Dermis blood vessel endothelial cell (primary cell): ENCODE measurements at regions not wholly inside any gene's neighbourhood (a gene's known extent, or its start where the extent isn't known, plus 50 kb on each side); places are given as distances from the start of the nearest gene placed in this dataset.

Experiments
- DNase-seq: peaks from one replicate; pipeline ENCODE4 v3.0.0; 2010

DNA sequence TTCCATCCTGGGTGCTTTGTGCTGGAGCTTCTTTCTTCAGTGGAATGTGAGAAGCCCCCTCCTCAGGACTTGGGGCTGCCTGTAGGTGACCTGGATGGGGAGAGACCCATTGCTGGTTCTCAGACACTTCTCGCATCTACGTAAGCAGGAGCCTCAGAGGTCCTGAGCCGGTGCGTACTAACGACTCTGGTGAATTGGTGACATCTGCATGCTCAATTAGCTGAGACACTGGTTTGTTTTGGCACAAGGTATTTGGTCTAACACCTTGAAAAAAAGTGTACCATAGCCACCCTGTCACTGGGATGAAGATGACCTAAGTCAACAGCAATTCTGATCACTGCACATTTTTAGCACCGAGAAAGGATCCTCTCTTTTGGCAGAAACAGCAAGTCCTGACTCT lies 57.7 kb downstream of the LRRC30 start:
- DNase-seq: no peak

DNA sequence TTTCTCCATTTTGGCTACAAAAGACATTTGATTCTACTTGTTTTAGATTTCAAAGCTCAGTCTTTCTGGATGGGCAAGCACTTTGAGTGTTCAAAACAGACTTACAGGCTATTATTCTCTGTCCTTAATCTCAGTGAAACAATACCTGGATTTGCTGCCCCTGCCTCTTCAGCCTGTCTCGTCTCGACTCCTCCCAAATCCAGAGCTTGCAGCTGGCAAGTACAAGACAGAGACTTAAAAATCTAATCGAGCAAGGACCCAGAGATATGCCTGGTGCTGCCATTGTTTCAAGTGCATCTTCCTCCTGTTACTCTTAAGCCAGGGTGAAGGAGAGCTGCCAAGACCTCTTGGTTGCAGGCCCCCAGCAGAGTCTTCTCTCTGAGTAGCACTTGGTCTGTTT lies 59.2 kb downstream of the LRRC30 start:
- no peak for DNase-seq

DNA sequence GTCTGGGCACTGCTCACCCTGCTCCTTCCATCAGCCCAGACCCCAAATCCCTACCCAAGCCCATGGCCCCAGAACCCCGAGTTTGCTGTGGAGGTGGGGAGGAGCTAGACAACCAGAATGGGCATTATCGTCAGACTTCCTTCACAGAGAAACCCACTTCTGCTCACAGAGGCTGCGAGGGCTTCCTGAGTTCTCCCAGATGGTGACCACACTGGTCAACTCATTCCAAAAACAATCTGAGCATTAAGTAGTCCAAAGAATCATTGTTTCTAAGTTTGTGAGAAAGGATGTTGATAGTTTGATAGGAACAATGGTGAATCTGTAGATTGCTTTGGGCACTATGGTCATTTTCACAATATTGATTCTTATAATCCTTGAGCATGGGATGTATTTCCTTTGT lies 60.2 kb downstream of the LRRC30 start:
- peak; percentile 69 for DNase-seq

DNA sequence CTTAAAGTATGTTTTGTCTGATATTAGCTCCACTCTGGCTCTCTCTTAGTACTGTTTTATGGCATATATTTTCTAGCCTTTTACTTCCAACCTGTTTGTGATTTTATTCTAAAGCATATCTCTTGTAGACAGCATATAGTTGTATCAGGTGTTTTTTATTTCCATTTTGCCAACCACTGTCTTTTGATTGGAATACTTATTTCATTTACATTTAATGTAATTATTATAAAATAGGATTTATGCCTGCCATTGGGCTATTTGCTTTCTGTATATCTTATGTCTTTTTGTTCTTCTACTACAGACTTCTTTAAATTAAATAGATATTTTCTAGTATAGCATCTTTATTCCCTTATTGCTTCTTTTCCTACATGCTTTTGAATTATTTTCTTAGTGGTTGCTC lies 67.3 kb downstream of the LRRC30 start:
- no peak for DNase-seq

DNA sequence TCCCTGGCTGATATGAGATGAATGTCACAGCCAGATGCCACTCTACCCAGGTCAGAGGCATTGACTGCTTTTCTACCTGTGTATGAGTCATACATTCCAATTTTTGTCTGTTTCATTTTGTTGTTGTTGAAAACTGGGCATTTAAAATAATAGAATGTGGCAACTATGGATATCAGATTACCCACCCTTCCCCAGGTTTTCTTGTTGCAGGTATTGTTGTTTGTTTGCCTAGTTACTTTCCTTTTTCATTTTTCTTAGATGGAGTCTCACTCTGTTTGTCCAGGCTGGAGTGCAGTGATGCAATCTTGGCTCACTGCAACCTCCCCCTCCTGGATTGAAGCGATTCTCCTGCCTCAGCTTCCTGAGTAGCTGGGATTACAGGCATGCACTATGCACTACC lies 70.2 kb downstream of the LRRC30 start:
- DNase-seq: no peak

DNA sequence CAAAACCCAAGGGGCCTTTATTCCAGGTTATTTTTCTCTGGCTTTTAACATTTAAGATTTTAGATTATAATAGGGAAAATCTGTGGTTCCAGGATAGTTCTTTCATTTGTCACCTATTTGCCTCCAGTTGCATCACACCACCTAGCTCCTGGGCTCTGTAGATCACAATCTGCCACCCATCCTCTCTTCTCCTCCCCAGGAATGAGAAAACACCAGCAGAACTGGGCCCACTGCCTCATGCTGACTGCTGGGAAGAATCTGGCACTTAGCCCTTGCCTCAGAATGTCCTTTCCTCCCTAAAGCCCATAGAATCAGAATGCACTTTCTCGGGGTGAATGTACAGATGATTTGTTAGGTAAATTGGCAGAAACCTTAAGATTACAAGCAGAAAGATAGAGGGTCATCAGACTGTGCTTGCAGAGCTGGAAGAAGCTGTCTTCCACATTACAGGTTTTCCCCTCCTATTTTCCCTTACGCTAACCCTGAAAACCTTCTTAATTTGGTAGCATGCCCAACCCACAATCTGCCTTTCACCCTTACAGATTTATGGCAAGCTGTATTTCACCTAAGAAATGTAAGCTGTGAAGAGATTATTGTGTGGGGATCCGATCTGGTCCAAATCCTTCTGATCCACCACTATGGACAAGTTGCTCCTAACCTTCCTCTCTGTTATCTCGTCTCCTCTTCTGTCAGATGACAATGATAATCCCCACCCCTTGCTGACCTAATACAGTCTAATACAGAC lies 72.6 kb downstream of the LRRC30 start:
- DNase-seq: no peak

DNA sequence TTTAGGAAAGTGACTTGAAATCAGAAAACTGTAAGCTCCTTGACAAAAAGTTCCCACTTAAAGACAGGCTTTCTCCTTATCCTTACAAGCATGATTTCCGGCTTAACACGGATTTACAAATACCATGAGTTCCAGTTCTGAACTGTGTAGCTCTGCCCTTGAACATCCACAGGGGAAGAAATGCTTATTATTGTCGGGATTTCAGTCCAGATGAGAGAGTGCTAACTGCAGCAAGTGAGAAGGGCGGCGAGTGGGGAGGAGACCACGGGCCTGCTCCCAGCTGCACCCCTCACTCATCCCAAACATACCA lies 73.1 kb downstream of the LRRC30 start:
- no peak for DNase-seq

DNA sequence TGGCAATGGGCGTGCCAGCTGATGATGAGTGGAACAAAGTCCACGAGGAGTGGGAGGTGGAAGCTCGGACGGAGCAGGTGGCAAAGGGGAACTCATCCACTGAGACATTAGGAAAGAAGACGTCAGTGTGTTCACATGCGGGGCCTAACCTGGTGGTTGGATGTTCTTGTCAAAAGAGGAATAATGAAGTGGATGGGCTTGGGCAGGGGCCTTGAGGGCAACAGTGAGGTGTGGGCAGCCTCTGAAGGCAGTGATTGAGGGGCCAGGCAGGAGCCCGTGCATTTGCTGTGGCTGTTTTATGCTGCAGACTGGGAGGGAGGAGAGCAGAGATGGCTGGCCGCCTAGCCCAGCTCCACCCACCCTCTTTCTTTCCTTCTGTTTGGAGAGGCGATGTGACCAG lies 74.5 kb downstream of the LRRC30 start:
- DNase-seq: no peak

DNA sequence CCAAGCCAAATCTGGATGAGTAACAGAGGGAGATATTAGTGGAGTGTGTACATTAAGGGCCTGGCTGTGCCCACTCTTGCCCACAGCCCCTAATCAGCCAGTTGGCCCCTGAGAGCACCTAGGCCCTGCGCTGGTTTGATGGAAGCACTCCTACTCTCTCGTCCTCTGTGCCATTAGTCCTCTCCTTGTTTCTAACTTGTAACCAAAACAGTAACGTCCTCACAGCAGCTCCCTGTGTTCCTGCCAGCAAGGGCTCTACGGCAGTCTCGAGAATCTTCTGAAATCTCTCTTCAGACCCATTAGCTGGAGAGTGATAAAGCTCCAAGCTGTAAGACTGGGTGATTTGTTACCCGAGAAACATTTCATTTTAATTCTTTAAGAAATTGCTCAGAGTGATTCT lies 76.1 kb downstream of the LRRC30 start:
- no peak for DNase-seq

DNA sequence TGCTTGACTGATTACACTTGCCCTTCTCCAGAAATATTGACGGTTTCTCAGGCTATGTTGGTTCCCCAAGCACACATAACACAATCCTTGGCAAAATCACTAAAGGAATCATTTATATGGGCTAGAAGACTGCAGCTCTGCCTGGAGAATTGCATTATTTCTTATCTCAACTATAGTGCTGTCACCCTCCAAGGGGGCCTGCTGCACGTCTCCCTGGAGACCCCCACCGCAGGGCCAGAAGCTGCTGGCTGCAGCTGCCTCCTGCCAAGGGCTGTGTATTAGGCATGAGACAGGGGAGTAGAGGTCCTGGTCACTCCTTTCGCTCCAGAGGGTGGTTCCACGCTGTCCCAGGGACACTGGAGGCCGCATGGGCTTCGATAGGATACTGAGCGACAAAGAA lies 76.6 kb downstream of the LRRC30 start:
- no peak for DNase-seq

DNA sequence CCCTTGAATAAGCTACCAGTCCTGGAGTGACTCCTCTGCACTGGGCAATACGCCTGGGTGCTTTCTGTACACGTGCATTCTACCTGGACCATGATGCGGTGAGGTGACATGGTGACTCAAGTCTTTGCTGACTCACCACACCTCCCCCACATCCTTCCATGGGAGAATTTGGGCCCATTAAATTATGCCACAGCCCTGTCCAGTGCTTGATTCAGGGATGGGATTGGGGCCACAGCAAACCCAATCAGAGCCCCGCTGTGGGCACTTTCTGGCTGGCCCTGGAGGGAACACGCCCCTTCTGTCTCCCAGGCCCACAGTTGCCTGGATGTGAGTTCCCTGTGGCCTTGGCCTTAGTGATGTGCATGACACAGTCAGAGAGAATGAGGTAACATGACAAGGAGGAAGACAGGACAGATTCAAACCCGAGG lies 86.9 kb downstream of the LRRC30 start:
- DNase-seq: no peak

DNA sequence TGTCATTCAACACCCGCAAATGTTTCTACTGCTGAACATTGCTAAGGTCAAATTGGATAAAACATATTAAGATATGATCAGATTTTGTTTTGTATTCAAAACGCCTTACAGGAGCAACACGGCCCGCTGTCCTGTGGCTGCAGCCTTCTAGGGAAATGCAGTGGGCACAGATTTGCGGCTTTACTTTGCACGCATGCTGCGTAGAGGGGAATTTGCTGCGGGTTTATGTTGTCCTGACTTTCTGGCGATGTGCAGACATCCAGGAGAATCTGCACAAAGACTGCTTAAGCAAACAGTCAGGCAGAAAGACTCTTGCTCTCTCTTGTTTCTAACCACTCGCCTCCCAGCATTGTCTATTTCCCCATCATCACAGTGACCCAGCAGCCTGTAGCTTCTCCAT lies 88.3 kb downstream of the LRRC30 start:
- no peak for DNase-seq

DNA sequence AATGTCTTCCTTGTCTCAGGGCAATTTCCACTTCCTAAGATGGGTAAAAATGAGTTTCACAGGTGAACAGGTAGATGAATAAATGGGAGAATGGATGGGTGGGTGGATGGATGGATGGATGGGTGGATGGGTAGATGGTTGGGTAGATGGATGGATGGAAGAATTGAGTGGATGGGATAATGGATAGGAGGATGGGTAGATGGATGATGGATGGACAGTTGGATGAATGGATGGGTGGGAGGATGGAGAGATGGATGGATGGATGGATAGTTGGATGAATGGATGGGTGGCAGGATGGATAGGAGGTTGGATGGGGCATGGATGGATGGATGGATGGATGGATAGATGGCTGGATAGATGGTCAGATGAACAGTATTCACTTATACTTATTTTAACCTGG lies 90.9 kb downstream of the LRRC30 start:
- DNase-seq: no peak

DNA sequence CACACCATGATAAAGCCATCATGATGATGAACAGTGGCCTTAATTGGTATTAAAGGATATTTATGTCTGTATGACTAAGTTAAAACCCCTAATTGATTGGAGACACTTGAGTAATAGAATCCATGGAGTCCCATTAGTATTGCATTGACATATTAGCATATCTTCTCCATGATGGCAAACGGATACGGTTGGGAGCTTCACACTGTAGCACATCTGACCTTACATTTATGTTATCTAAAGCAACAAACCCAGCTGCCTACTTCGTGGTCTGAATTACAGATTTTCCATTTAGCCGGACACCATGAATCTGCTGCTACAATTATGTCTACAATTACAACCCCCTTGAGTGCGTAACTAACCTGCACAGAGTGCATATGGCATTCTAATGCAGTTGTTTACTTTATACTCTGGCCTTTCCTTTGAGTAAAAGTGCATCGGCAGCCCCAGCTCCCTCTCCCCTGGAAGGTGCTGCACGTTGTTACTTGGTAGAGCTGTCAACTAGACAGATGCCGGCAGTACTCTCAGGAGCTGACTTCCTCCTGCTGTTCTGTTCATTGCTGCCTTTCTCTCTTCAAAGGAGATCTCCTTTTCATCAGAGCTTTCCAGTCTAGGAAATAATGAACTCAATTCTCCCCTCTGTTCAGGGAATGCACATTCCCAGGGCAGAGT lies 92.1 kb downstream of the LRRC30 start:
- DNase-seq: no peak

DNA sequence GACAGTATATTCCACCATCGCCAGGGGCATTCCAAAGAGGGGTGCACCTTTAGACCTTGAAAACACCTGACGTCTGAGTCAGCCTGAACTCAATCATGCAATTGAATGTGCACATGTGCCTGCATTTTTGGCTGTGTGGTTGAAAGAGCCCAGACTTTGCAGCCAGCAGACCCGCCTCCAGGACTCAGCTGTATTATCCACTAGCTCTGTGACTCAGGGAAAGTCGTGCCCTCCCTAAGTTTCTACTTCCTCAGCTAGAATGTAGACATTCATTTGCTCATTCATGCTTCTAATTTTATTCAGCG lies 94.2 kb downstream of the LRRC30 start:
- peak; percentile 51 for DNase-seq

DNA sequence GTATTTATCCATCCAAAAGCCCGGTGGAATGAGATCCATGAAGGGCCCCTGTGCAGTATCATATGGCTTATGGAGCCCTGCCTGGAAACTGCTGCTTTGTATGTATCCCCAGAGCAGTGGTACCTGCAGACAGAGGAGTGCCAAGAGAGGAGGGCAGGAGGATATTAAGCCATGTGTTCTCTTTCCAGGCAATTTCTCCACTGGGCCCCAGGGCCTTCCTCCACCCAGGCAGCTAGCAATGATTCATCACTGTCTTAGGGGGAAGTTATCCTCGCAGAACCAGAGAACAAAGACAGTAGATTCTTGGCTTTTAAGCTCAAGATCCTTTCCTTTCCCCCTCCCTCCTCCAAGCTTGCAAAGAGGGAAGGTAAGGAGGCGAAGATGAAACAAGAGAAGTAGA lies 98.1 kb downstream of the LRRC30 start:
- DNase-seq: peak; percentile 5

DNA sequence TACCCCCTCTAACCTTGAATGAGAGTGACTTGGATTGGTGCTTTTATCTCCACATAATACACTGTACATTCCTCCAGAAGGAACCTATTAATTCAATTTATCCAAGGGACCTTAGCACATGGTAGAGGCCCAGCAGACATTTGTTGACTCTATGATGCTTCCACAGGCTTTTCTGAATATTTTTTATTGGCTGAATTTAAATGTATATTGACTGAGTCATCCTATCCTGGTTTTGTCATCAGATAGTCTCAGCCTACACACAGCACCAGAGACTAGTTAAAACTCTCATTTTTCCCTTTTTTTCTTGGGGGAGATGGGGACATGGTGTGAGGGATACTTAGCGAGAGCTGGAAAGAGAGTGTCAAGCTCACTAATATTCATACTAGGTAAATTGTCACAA lies 101.6 kb downstream of the LRRC30 start:
- no peak for DNase-seq

DNA sequence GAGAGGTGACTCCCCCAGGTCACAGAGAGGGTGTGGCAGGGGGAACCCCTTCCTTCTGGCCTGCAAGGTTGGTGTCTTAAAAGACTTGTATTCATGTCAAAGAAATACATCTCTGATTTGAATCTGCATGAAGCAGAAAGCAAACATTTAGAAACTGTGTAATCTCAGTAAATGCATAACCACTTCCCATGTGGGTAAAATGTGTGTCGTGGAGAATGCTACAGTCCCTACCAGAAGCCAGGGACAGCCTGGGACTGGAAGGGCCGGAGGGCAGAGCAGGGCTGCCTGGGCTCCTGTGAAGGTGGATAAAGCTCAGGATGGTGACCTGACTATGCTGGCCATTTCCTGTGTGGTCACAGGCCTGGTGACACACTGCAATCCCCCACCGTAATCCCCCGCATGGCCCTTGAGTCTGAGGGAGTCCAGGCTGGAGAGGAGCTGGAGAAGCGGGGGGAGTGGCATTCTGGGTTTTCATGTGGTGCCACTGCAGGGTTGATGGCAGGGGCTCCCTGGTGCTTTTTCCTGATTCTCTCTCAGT lies 102.2 kb downstream of the LRRC30 start:
- no peak for DNase-seq

DNA sequence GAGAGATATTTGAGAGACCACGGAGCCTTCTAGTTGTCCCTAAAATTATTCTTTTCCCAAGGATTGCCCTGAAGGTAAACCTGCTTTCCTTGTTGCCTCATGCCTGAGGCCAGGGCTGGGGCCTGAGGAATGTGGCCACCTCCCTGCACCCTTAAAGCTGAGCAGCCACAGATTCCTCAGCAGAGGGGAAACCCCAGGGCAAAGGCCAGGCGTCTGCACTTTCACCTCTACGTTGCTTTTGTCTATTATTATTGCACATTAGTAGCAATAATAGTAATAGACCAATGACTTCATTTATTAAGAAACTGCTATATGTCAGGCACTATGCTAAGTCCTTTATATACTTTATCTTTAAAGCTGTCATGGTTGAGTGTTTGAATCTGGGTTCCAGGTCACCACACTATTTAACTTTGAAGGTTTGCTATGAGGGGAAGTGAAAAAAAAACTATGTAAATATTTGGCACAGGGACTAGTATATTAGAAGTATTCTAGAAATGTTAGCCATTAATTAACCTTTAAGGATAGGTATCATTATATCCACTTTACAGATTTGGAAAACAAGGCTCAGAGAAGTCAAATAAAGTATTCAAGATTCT lies 104.2 kb downstream of the LRRC30 start:
- no peak for DNase-seq

DNA sequence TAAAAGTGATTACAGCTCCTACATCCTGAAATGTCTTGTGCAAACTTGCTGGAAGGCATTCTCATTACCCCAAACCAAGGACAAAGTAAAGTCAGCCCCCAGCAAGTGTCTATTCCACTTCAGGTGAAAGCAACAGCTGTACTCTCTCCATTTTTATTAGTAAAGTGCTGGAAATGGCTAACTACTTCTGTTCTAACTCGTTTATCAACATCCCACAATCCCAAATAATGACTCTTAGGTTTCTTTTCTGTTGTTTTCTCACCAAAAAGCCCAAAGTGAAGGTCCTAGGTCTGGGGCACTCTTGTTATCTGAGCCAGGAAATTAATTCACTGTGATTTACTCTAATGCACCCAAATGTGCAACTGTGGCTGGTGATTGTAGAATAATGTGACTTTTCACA lies 105.7 kb downstream of the LRRC30 start:
- DNase-seq: no peak

DNA sequence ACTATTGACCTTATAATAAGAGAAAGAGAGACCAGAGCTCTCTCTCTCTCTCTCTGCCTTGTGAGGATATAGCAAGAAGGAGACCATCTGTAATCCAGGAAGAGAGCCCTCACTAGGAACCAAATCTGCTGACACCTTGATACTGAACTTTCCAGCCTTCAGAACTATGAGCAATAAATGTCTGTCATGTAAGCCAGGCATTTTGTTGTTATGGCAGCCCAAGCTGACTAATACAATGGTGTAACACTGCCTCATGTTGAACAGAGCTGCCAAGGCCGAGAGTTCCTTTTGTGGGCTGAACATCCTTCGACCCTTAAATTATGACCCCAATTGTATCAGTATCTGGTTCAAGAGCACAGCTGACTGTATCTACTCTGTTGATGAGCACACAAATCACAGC lies 108.0 kb downstream of the LRRC30 start:
- DNase-seq: peak; percentile 8

DNA sequence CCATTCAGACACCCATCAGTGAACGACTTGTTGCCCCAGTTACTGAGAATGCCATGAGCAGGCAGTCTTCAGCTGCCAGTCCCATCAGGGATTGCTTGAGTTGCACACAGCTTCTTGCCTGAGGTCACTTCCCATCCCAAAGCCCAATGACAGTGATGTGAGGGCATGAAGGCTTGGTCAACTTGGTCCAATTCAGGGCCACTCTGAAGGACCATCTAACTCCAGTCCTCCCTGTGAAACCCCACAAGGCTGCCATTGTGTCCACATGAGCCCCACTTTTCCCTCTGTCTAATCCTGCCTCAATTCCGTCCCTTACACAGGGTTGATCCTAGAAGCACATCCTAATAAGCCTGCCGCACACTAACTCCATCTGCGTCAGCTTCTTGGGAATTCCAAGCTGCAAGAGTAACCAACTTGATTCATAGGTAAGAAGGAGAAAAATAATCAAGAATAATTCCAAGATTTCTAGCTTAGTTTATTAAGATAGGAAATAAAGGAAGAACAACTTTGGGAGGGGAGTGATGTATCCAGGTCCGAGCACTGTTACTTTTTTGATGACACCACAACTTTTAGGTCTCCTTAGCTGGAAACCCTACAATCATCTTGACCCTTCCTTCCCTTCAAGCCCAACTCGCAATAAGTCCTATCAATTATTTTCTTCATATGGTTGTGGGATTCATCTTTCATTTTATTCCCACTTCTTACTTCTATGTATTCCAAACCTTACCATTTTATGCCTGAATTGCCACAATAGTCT lies 110.9 kb downstream of the LRRC30 start:
- DNase-seq: no peak

DNA sequence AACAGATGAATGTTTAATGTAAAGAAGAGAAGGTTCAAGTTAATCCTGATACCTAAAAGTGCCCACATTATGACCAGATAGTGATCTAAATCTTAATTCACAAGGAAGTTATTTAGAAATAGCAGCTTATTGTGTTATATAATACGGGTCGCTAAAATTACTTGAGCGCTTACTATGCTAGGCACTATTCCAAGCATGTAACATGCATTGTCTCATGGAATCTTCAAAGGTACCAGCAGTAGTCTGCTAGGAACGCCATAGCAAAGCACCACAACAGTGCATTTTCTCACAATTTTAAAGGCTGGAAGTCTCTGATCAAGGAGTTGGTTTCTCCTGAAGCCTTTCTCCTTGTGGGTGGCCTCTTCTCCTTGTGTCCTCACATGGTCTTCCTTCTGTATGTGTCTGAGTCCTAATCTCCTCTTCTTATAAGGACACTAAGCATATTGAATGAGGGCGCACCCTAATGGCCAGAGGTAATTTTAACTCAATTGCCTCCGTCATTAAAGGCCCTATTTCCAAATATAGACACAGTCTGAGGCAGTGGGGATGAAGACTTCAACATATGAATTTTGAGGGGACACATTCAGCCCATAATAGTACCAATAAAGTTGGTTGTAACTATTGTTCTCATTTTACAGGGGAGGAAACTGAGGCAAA lies 118.4 kb downstream of the LRRC30 start:
- DNase-seq: no peak
